Naive thymus-derived CD8-positive, alpha-beta T cell (primary cell): ENCODE measurements at regions not wholly inside any gene's neighbourhood (a gene's known extent, or its start where the extent isn't known, plus 50 kb on each side); places are given as distances from the start of the nearest gene placed in this dataset.

Source experiments
- ATAC-seq, 2 donors: fragments of 150-1000 bp; cut with Tn5 transposase in 1 of 2; sonication (Bioruptor Pico), chemical (Tn5 transposase) in 1 of 2; 1 replicate in 1 of 2; 2 replicates in 1 of 2; pipeline ENCODE4 v1.10.0; 2021; ENCODE audit warnings: mild to moderate bottlenecking in 2 of 2, moderate library complexity in 2 of 2
- POLR2A ChIA-PET: fragments of 350-600 bp; sonication (Branson Sonifier 250); formaldehyde crosslinking; loops from one replicate; lab custom pipeline; 2021; ENCODE audit warnings: antibody characterized with exemption; lab: Charles Lee
- DNase-seq, 10 donors: peaks; one replicate each; pipeline versions ENCODE4 v3.0.0 to v3.0.0-alpha.2; 2020 to 2022
- H3K27ac Mint-ChIP-seq, 10 donors: one replicate each; pipeline ENCODE4 v1.8.0; 2020 to 2022; ENCODE audit warnings: mild to moderate bottlenecking in 10 of 10, mixed read lengths in 10 of 10, moderate library complexity in 4 of 10, inconsistent platforms in 1 of 10
- H3K27me3 Mint-ChIP-seq, 5 donors: one replicate each; pipeline ENCODE4 v1.8.0; 2021 to 2022; ENCODE audit warnings: mixed read lengths in 5 of 5
- H3K36me3 Mint-ChIP-seq, 3 donors: one replicate each; pipeline ENCODE4 v1.8.0; 2020 to 2022; ENCODE audit warnings: mixed read lengths in 3 of 3, mild to moderate bottlenecking in 2 of 3, inconsistent platforms in 1 of 3
- H3K4me1 Mint-ChIP-seq, 4 donors: one replicate each; pipeline ENCODE4 v1.8.0; 2021 to 2022; ENCODE audit warnings: mixed read lengths in 4 of 4
- H3K4me3 Mint-ChIP-seq, 10 donors: one replicate each; pipeline ENCODE4 v1.8.0; 2020 to 2022; ENCODE audit warnings: mild to moderate bottlenecking in 10 of 10, mixed read lengths in 10 of 10, moderate library complexity in 6 of 10, inconsistent platforms in 1 of 10
- H3K9me3 Mint-ChIP-seq, 9 donors: one replicate each; pipeline ENCODE4 v1.8.0; 2020 to 2022; ENCODE audit warnings: mixed read lengths in 9 of 9, mild to moderate bottlenecking in 3 of 9, inconsistent platforms in 1 of 9, moderate library complexity in 1 of 9

GRCh38 chr7:18123508-18124239 is 96.0 kb upstream of the PRPS1L1 start:
- DNase-seq (no peak), ATAC-seq (no peak)
- Mint-ChIP-seq H3K4me3 (no peak overlapping the region), H3K27ac (no peak overlapping the region), H3K9me3 (no peaks in the 10 kb centered on the region), H3K4me1 (no peaks in the 10 kb centered on the region), H3K27me3 (peaks cover 0 to 5% (median under 1%) of the 10 kb centered on the region in 5 donors), H3K36me3 (no peaks in the 10 kb centered on the region)
- POLR2A ChIA-PET, result no interaction called here

- no peaks in the 10 kb centered on the region for H3K4me1 Mint-ChIP-seq
- DNase-seq (no peak), ATAC-seq (no peak)
- H3K27ac Mint-ChIP-seq, result no peak overlapping the region
- H3K27me3 Mint-ChIP-seq, result peaks cover 0 to 7% (median 2%) of the 10 kb centered on the region in 5 donors
- H3K4me3 Mint-ChIP-seq, result no peak overlapping the region
- H3K36me3 Mint-ChIP-seq, result no peaks in the 10 kb centered on the region
- POLR2A ChIA-PET, result no interaction called here
- no peaks in the 10 kb centered on the region for H3K9me3 Mint-ChIP-seq
Observed at GRCh38 chr7:18125476-18125875, 97.8 kb upstream of the PRPS1L1 start.

- Mint-ChIP-seq H3K9me3 (no peaks in the 10 kb centered on the region), H3K4me1 (no peaks in the 10 kb centered on the region), H3K36me3 (no peaks in the 10 kb centered on the region), H3K4me3 (no peak overlapping the region), H3K27ac (no peak overlapping the region), H3K27me3 (peaks cover 0 to 4% (median 2%) of the 10 kb centered on the region in 5 donors)
- POLR2A ChIA-PET, result no interaction called here
- ATAC-seq (no peak), DNase-seq (no peak)
Observed at GRCh38 chr7:18126281-18126680, 98.6 kb upstream of the PRPS1L1 start.

- Mint-ChIP-seq H3K27ac (no peak overlapping the region), H3K4me1 (no peaks in the 10 kb centered on the region), H3K36me3 (no peaks in the 10 kb centered on the region), H3K4me3 (no peak overlapping the region), H3K9me3 (no peaks in the 10 kb centered on the region), H3K27me3 (peaks cover 0 to 4% (median 3%) of the 10 kb centered on the region in 5 donors)
- POLR2A ChIA-PET, result no interaction called here
- ATAC-seq (no peak), DNase-seq (no peak)
Observed at GRCh38 chr7:18128846-18129245, 101.2 kb upstream of the PRPS1L1 start.

GRCh38 chr7:18132811-18133210 is 105.2 kb upstream of the PRPS1L1 start:
- Mint-ChIP-seq H3K4me1 (no peaks in the 10 kb centered on the region), H3K36me3 (no peaks in the 10 kb centered on the region), H3K4me3 (no peak overlapping the region), H3K9me3 (peaks cover 0 to 1% (median 0%) of the 10 kb centered on the region in 9 donors), H3K27me3 (peaks cover 0 to 4% (median 2%) of the 10 kb centered on the region in 5 donors), H3K27ac (no peak overlapping the region)
- DNase-seq, result no peak
- ATAC-seq, result no peak
- POLR2A ChIA-PET, result no interaction called here

GRCh38 chr7:18133921-18134320 is 106.3 kb upstream of the PRPS1L1 start:
- ATAC-seq, result no peak
- H3K27ac Mint-ChIP-seq, result no peak overlapping the region
- POLR2A ChIA-PET, result no interaction called here

GRCh38 chr7:18140943-18141342 is 113.3 kb upstream of the PRPS1L1 start:
- DNase-seq (no peak), ATAC-seq (no peak)
- Mint-ChIP-seq H3K4me3 (no peak overlapping the region), H3K4me1 (no peaks in the 10 kb centered on the region), H3K9me3 (peaks cover 0 to 10% (median 0%) of the 10 kb centered on the region in 9 donors), H3K27me3 (peaks cover 2 to 13% (median 3%) of the 10 kb centered on the region in 5 donors), H3K27ac (no peak overlapping the region), H3K36me3 (no peaks in the 10 kb centered on the region)
- POLR2A ChIA-PET, result no interaction called here

More at GRCh38 chr7:18133921-18134320, 106.3 kb upstream of the PRPS1L1 start:
- H3K9me3 Mint-ChIP-seq, result peaks cover 0 to 10% (median 0%) of the 10 kb centered on the region in 9 donors
- no peaks in the 10 kb centered on the region for H3K4me1 Mint-ChIP-seq
- DNase-seq, result no peak
- H3K36me3 Mint-ChIP-seq, result no peaks in the 10 kb centered on the region
- H3K27me3 Mint-ChIP-seq, result peaks cover 0 to 5% (median 3%) of the 10 kb centered on the region in 5 donors
- H3K4me3 Mint-ChIP-seq, result no peak overlapping the region

- Mint-ChIP-seq H3K27ac (no peak overlapping the region), H3K4me1 (no peaks in the 10 kb centered on the region), H3K9me3 (no peaks in the 10 kb centered on the region), H3K4me3 (no peak overlapping the region), H3K27me3 (peaks cover 0 to 9% (median 2%) of the 10 kb centered on the region in 5 donors), H3K36me3 (no peaks in the 10 kb centered on the region)
- POLR2A ChIA-PET, result no interaction called here
- no peak for ATAC-seq
- DNase-seq, result no peak
Observed at GRCh38 chr7:18144166-18144565, 116.5 kb upstream of the PRPS1L1 start.

- POLR2A ChIA-PET, result no interaction called here
- H3K4me3 Mint-ChIP-seq, result no peak overlapping the region
- ATAC-seq (no peak), DNase-seq (no peak)
- no peaks in the 10 kb centered on the region for H3K4me1 Mint-ChIP-seq
- no peaks in the 10 kb centered on the region for H3K36me3 Mint-ChIP-seq
- H3K27me3 Mint-ChIP-seq, result peaks cover 0 to 9% (median 2%) of the 10 kb centered on the region in 5 donors
- no peaks in the 10 kb centered on the region for H3K9me3 Mint-ChIP-seq
- no peak overlapping the region for H3K27ac Mint-ChIP-seq
Observed at GRCh38 chr7:18145160-18145559, 117.5 kb upstream of the PRPS1L1 start.

GRCh38 chr7:18151422-18151821 is 123.8 kb upstream of the PRPS1L1 start:
- Mint-ChIP-seq H3K27ac (no peak overlapping the region), H3K4me1 (no peaks in the 10 kb centered on the region), H3K27me3 (peaks cover 0 to 10% (median 4%) of the 10 kb centered on the region in 5 donors), H3K4me3 (no peak overlapping the region), H3K36me3 (no peaks in the 10 kb centered on the region), H3K9me3 (peaks cover 0 to 9% (median 0%) of the 10 kb centered on the region in 9 donors)
- ATAC-seq (no peak), DNase-seq (no peak)
- POLR2A ChIA-PET, result no interaction called here

- Mint-ChIP-seq H3K36me3 (no peaks in the 10 kb centered on the region), H3K9me3 (peaks cover 0 to 20% (median 0%) of the 10 kb centered on the region in 9 donors), H3K4me1 (no peaks in the 10 kb centered on the region), H3K4me3 (no peak overlapping the region), H3K27ac (no peak overlapping the region), H3K27me3 (peaks cover 0 to 13% (median 9%) of the 10 kb centered on the region in 5 donors)
- no peak for ATAC-seq
- POLR2A ChIA-PET, result no interaction called here
- no peak for DNase-seq
Observed at GRCh38 chr7:18153183-18153748, 125.6 kb upstream of the PRPS1L1 start.

GRCh38 chr7:18154726-18155125 is 127.1 kb upstream of the PRPS1L1 start:
- POLR2A ChIA-PET, result no interaction called here
- ATAC-seq, result no peak
- no peaks in the 10 kb centered on the region for H3K4me1 Mint-ChIP-seq

GRCh38 chr7:18157233-18157632 is 129.6 kb upstream of the PRPS1L1 start:
- POLR2A ChIA-PET, result no interaction called here
- Mint-ChIP-seq H3K4me3 (no peak overlapping the region), H3K36me3 (no peaks in the 10 kb centered on the region), H3K27ac (no peak overlapping the region), H3K4me1 (no peaks in the 10 kb centered on the region), H3K27me3 (peaks cover 0 to 13% (median 9%) of the 10 kb centered on the region in 5 donors), H3K9me3 (peaks cover 0 to 20% (median 0%) of the 10 kb centered on the region in 9 donors)
- DNase-seq, result no peak
- ATAC-seq, result no peak

More at GRCh38 chr7:18154726-18155125, 127.1 kb upstream of the PRPS1L1 start:
- DNase-seq, result no peak
- Mint-ChIP-seq H3K27me3 (peaks cover 0 to 13% (median 9%) of the 10 kb centered on the region in 5 donors), H3K36me3 (no peaks in the 10 kb centered on the region), H3K9me3 (peaks cover 0 to 20% (median 0%) of the 10 kb centered on the region in 9 donors), H3K27ac (no peak overlapping the region), H3K4me3 (no peak overlapping the region)
